ENCODE measurements at regions not wholly inside any gene's neighbourhood (a gene's known extent, or its start where the extent isn't known, plus 50 kb on each side); places are given as distances from the start of the nearest gene placed in this dataset.
"Not testable (repeated sequence)": the region's sequence is repeated elsewhere in the genome, so short reads cannot be mapped to it uniquely, and the experiment has no call there.

DNA sequence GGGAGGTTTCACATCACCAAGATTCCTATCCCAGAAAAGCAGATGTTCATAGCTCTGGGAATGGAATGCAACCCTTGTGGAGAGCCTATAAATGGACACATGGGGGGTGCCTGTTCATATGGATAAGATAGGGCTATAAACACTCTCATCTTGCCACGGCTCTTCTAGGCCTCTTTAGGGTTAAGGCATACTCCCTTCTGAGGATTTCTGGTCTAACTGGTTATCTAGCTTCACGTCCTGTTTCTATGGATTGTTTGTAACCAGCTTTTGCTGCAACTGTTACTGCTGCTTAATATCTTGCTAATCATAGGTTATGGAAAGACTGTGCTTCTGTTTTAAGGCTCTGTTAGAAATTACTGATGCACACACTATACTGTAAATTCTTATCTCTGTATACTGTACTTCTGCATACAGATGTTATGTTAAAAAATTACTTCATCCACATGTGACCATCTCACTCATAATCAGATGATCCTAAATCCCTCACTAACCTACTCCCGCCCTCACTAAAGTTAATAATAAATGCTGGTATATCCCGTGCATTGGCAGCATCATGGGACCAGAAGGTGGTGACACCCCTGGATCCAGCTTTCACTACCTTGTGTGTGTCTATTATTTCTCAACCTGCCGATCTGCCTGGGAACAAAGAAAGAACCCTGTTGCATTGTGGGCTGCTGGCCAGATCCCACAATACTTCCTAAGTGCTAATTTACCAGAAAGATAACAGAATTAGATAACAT lies 68.7 kb downstream of the PRKAB2 start:
- not testable (repeated sequence) for DNase-seq

GRCh38 chr1:147099192-147099591 lies 73.1 kb downstream of the PRKAB2 start:
- no peak for DNase-seq

DNA sequence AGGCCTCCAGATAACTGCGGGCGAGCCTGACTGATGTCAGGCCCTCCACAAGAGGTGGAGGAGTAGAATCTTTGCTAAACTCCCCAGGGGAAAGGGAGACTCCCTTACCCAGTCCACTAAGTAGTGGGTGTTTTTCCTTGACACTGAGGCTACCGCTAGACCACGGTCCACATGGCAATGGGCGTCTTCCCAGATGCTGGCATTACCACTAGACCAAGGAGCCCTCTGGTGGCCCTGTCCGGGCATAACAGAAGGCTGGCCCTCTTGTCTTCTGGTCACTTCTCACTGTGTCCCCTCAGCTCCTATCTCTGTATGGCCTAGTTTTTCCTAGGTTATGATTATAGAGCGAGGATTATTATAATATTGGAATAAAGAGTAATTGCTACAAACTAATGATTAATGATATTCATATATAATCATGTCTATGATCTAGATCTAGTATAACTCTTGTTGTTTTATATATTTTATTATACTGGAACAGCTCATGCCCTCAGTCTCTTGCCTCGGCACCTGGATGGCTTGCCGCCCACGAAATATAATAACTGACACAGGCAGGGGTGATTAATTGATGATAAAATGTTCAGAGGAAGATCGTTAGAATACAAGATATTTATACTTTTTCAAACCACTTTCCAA lies 73.8 kb downstream of the PRKAB2 start:
- DNase-seq, result peak in 1 of 2 donors; percentile 40

DNA sequence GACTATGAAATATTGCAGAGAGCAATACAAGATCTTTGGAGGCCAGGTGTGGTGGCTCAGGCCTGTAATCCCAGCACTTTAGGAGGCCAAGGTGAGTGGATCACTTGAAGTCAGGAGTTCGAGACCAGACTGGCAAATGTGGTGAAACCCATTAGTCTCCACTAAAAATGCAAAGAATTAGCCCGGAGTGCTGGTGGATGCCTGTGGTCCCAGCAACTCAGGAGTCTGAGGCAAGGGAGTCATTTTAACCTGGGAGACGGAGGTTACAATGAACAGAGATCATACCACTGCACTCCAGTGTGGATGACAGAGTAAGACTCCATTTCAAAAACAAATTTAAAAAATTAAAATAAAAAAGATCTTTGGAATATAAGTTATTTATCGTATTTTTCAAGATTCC lies 76.6 kb downstream of the PRKAB2 start:
- DNase-seq, result no peak

GRCh38 chr1:147091801-147092200 lies 80.5 kb downstream of the PRKAB2 start:
- no peak for DNase-seq

DNA sequence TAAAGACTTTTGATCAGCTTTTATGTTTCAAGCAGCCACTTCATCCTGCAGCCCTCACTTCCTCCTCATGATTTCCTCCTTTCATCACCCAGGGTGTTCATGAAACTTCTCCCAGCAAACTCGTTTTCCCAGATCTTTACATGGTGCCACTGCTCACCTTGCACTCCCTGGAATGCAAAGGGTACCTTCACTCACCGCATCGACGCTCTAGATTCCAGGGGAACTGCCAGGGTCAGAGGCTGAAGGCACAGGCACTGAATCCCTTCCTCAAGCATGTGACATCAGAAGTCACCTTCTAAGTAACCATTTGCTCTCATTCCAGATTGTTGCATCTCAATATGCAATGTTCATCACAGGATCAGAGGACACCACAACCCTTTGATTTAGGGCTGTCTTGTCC lies 82.8 kb downstream of the PRKAB2 start:
- DNase-seq, result no peak

GRCh38 chr1:147086129-147086528 lies 86.1 kb downstream of the PRKAB2 start:
- DNase-seq, result no peak

GRCh38 chr1:147084273-147085096 lies 87.8 kb downstream of the PRKAB2 start:
- peak; percentile 85 for DNase-seq

- no peak for DNase-seq
These were observed 88.4 kb downstream of the PRKAB2 start for GRCh38 chr1:147083919-147084272.

DNA sequence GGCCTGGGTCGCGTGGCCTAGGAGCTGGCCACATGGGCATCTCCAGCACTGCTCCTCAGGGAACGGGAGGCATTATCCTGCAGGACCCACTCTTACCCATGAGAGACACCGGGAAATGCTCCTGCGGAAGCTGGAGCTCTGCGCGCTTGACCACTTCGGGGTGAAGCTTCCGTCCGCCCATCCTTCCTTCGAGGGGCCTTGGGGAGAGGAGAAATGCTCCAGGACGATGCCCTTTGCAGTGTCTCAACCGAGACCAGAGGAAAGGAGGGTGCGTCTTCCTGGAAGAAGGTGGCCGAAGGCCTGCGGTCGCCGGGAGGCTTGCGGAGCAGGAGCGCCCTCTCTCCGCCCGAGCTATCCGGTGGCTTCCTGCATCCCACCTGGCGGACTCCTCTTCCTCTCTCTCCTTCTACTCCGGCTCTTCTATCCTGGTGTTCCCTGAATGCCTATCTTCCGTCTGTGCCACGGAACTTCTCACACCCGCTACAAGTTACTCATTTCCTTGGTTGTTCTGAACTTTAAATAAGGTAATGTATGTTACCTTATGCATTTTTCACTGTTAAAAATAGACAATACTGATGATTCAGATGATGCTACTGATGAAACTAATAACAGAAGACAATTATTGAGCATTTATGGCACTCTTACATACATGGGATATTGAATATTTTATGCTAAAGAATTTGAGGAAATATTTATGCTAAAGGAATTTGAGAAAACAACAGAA lies 91.4 kb downstream of the PRKAB2 start:
- DNase-seq, result peak in 1 of 2 donors; percentile 11

DNA sequence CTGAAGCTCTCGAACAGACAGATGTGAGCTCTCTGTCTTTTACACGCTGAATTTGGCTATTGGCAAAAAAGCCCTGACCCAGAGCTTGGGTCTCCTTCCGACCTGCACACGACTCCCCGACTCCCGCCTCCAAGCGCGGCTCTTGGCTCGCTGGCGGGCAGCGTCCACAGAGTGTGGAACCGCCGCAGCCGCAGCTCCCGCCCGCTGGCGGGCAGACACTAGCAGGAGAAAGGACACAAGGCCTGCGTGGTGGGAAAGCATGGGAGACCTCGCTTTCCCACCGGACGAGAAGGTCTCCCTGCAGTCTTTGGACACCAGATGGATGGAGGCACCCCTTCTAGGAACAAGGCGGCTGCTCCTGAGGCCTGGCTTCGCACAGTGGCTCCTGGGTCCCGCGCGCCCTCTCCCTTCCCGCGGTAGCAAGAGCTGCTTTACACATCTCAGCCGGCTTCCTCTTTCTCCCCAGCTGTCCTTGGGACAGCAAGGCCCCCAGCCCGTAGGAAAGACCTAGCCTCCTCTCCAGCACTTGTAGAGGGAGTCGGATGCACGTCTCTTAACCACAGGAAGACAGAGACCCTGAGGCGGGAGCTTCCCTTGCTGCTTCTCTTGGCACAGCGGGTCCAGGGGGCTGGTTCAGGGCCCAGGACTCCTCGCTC lies 92.1 kb downstream of the PRKAB2 start:
- DNase-seq, result peak in 1 of 2 donors; percentile 30

- peak in 1 of 2 donors; percentile 19 for DNase-seq
These were observed 92.8 kb downstream of the PRKAB2 start for GRCh38 chr1:147079400-147080005.

DNA sequence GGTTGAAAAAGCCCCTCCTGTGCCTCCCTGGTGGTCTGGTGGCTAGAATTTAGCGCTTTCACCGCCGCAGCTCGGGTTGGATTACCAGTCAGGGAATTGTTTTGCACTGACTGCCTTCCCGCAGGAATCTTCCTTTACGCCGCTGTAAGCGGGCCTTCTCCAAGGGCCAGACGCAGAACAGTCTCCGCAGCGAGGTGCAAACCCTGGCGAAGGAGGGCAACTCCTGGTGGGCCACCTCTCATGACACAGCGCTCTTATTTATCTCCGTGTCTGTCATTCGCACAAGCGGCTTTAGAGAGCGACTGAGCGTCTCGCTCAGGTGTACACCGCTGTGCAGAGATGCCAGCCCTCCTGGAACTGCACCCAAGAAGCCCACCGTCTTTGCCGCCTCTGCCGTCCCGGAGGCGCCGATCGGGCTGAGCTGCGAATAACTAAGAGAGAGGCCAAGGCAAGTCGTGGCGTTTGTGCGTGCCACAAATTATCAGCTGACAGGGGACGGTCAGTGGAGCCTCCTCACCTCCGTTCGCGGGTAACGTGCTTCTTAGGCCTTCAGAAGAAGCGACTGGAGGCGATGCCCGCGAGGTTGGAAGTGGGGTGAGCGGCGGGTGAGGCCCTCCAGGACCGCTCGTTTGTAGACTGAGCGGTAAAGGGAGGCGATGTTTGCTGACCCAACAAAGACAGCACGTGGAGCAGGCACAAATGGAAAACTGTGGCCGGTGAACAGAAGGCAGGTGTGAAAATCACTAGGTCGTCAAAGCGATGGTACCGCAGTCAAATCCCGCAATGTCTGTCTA lies 93.5 kb downstream of the PRKAB2 start:
- DNase-seq, result peak in 1 of 2 donors; percentile 12

DNA sequence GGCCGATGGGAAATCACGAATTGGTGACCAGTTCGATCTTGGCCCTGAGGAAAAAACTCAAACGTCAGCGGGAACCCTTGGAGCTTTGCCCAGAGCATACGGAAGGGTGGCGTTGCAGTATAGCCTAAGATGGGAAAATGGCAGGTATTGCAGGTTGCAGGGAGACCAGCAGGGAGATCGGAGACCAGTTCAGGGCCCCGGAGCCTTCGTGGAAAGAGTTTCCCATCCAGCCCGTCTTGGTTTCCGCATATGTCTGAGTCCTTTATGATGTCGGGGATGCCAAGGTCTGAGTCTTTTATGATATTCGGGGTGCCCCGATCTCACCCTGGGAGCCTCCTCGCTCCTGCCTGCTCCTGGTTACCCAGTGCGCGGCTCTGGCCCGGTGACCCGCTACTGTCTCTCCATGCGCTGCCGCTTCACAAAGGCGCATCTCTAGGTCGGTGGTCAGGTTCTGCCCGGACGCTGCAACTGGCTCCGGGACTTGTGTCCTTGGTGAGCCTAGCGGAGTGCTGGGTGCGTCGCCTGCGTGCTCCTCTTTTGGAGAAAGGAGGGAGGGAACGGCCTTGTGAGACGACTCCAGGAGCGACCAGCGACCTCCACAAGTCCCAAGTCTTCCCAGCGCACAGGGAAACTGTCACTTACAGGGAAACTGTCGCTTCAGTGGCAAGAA lies 94.2 kb downstream of the PRKAB2 start:
- peak in 1 of 2 donors; percentile 14 for DNase-seq

DNA sequence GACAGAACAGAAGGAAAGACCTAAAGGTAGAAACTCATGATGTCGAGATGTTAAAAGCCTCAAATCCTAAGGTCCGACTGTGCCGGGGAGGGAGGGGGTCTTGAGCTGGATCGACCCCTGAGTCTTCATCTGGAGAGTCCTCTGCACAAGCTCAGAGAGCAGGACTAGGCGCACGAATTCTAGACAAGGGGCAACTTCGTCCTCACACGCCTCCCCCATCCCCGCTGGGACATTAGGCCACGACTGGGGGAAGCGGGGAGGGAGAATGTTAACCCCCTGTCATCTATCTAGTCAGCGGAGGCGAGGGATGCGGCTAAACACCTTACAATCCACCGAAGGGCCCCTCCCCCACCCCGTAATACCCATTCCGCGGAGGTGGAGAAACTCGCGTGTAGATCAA lies 94.7 kb downstream of the PRKAB2 start:
- DNase-seq, result no peak

DNA sequence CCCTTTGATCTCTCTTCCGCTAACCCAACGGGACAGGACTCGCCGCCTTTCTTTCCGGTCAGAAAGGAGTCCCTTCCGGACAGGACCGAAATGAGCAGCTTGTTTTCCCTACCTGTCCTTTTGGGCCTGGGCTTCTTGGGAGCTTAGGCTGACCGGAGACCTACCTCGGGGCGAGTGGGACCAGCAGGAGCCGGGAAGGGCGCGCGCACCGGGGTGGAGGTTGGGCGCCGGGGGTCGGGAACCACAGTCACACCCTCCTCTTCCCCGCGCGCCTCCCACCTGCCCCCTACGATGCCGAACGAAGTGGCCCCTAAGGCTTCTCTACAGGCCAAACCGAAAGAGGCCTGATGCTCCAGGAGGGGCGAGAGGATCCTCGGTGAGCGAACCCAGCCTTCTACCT lies 95.2 kb downstream of the PRKAB2 start:
- DNase-seq, result no peak

DNA sequence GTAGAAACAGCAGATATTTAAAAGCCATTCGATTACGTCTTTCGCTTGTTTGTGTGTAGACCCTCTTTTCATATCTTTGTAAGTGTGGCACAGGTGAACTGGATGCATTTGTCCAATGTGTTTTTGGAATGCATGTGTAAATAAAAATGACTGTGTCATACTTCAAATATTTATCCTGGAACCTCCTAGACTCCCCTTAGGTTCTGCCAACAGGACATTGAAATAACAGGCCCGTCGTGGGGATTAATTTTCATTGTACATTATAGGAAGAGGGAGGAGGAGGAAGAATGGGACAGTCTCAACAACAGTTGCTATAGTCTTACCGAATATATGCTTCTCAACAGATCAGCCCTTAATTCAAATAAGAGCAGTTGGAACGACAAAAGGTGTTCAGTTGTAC lies 95.8 kb downstream of the PRKAB2 start:
- DNase-seq, result no peak

GRCh38 chr1:147072482-147073432 lies 99.5 kb downstream of the PRKAB2 start:
- peak in 1 of 2 donors; percentile 45 for DNase-seq

- DNase-seq, result no peak
These were observed 101.1 kb downstream of the PRKAB2 start for GRCh38 chr1:147071142-147071541.

Data from stimulated activated CD4-positive, alpha-beta T cell treated with anti-CD3 and anti-CD28 coated beads, Interleukin-2, amount 100 ng/mL, for 24 hours (primary cell).